Stimulated activated CD4-positive, alpha-beta T cell treated with anti-CD3 and anti-CD28 coated beads, Interleukin-15, amount 100 ng/mL, for 24 hours (primary cell): ENCODE measurements at regions not wholly inside any gene's neighbourhood (a gene's known extent, or its start where the extent isn't known, plus 50 kb on each side); places are given as distances from the start of the nearest gene placed in this dataset.

Source experiments
- DNase-seq: peaks from one replicate; pipeline ENCODE4 v3.0.0-alpha.2; 2020

- no peak for DNase-seq
Observed at GRCh38 chr14:104373855-104374717, 205.5 kb upstream of the C14orf180 start.

- no peak for DNase-seq
Observed at GRCh38 chr14:104374718-104375080, 204.9 kb upstream of the C14orf180 start.

- no peak for DNase-seq
Observed at GRCh38 chr14:104375551-104376201, 203.9 kb upstream of the C14orf180 start.

GRCh38 chr14:104376202-104377140 lies 203.1 kb upstream of the C14orf180 start:
- DNase-seq = no peak

- DNase-seq = no peak
Observed at GRCh38 chr14:104377256-104377655, 202.3 kb upstream of the C14orf180 start.

GRCh38 chr14:104378698-104379113 lies 200.9 kb upstream of the C14orf180 start:
- no peak for DNase-seq

GRCh38 chr14:104382361-104383087 lies 197.0 kb upstream of the C14orf180 start:
- DNase-seq = no peak

- DNase-seq = no peak
Observed at GRCh38 chr14:104383088-104383995, 196.2 kb upstream of the C14orf180 start.

DNA sequence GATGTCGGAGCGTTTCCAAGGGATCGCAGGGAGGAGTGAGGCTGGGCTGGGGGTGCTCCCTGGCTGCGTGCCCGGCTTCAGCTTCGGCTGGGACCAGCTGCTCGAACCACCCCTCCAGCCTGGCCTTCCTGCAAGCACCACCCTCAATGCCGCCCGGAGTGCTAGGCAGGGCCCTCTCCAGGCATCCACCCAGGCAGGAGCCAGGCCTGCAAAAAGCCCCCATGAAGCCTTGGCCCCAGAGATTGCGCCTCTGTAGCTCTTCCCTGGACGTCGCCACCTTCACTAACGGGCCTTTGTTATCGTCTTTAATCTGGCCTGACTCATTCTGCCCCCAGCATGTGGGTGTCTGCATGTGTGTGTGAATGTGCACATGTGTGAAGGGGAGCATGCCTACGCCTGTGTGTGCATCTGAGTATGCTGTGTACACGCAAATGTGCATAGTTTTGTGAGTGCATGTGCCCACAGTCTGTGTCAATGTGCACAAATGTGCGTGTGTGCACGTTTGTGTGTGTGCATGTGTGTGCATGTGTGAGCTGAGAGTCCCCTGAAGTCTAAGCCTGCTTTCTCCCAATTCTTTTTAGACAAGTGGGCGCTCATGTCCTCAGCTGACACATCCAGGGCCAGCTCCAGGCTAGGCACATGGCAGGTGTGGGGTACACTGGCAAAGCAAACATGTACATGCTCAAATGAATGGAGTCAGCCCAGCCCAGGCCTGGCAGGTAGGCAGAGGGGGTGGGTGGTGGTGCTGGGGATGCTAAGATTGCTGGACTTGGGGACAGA lies 195.4 kb upstream of the C14orf180 start:
- no peak for DNase-seq

DNA sequence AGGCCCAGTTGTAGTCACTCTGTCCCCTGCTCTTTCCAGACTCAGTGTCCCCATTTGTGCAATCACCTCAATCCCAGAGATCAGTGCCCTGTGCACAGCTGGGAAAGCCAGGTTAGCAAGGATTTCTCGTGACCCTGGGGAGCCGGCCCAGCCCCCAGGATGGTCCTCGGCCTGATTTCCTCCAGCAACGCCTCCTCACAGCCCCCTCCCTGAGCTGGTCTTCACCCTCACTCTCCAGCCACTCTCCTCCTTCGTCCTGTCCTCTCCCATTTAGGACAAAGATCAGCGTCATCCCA lies 194.8 kb upstream of the C14orf180 start:
- no peak for DNase-seq

- DNase-seq = no peak
Observed at GRCh38 chr14:104385111-104385510, 194.5 kb upstream of the C14orf180 start.

DNA sequence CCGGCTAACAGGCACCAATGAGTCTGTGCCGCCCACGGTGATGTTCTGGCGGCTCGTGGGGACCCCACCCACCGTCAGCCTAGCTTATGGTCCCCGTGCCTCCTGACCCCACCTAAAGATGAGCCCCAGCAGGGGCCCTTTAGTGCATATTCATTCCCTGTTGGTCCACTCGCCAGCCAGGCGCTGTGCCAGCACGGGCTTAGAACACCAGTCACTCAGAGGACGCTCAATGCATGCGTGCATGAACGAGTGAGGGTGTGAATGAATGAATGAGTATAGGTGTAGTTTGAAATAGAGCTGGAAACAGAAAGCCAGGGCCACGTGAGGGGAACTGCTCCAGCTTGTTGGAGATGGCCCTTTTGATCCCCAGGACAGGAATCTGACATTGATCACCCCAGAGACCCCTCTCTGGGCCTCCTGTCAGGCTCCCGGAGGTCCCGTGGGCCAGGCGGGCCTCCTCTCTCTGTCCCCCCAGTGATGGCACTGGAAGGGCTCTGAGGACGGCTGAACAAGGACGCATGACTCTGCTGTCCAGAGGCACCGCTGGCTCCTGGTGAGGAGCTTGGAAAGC lies 193.9 kb upstream of the C14orf180 start:
- DNase-seq = no peak

DNA sequence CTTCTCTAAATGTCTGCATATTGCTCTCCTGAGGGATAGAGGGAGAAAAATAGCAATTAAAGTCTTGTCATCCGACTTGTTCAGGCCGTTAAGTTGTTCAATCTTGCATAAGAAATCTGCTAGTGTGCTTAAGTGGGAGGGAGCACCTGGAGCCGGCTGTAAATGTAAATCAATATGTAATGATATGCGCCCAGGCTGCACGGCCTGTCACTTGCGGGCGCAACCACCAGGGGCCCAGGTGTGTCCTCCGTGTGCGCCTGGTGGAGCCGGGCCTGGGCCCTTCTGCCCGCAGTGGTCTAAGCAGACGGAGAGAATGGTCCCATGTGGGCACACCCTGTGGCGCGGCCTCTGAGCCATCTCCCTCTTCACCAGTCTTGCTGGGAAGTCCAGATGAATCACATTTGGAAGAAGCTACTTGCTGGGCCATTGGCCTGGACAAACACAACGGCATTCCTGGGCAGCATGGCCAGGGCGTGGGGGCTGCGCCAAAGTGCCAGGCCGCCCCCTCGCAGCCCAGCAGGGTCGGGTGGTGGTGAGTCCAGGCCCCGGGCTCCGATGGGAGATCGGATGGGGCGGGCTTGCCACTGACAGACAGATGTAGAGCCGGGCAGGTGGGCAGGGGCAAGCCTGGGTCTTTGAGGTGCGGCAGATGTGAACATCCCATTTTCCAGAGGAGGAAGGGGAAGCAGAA lies 193.3 kb upstream of the C14orf180 start:
- DNase-seq = no peak

GRCh38 chr14:104387022-104388010 lies 192.2 kb upstream of the C14orf180 start:
- DNase-seq = no peak

DNA sequence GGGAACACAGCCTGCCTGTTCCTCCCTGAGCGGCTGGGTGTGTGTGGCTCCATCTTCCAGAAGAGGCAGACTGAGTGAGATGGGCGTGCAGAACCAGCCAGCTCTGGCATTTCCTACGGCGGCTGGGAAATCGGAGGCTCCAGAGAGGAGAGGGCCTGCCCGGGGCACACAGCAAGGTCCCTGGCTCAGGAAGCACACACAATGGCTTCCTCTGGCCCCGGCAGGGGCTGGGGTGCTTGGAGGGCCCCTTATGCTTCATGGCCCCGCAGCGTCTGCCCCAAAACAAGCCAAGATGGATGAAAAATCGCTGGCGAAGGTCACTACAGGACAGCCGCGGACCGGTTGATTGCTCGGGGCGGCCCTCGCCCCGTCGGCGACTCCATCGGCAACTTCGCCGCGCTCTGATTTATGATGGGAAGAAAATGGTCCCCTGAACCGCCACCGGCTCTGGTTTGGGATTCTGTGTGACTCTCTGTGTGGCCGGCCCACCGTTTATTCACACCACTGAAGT lies 191.5 kb upstream of the C14orf180 start:
- no peak for DNase-seq

DNA sequence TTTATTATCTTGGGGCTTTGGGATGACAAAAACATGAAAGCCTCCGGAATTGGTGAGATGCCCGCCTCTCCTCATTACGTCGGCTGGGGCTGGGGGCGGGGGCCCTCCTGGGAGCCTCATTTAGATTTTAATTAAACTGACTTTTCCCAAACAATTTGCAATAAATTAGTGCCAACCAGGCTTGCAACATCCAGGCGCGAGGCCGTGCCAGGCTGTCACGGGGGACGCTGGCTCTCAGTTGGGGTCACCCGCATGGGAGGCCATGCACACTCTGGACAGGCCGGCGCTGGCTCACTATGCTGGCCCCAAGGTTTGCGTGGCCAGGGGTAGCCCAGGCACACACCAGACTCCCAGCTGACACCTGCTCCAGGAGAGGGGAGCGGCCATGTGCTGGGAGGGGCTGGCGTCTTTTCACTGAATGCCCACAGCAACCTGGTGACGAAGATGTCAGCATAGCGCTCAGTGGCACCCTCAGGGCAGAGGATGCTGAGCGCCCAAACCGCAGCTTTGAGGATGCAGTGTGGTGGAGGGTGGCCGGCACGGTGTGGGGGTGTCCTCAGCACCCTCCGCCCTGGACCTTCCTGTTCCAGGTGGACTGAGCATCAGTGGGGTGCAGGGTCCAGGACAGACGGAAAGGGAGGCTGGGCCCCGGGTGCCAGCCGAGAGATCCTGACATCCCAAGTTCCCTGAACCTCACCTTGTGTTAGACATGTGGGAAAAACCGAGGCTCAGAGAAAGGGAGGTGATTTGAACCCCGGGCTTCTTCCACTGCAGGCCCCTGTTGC lies 190.8 kb upstream of the C14orf180 start:
- no peak for DNase-seq
